Lower leg skin (tissue), 4 donors: ENCODE measurements at regions not wholly inside any gene's neighbourhood (a gene's known extent, or its start where the extent isn't known, plus 50 kb on each side); places are given as distances from the start of the nearest gene placed in this dataset.

Experiments
- DNase-seq, 2 donors: peaks; one replicate each; pipeline ENCODE4 v3.0.0-alpha.2; 2019; ENCODE audit warnings: low spot score in 2 of 2
- H3K4me3 ChIP-seq: fragments of 200-600 bp; sonication (generic); 2 replicates; pipeline ENCODE4 v1.5.1; 2017; ENCODE audit warnings: mild to moderate bottlenecking, low read depth; ENCODE audit not compliant: poor library complexity, severe bottlenecking
- POLR2A ChIP-seq, 2 donors: fragments of 450-650 bp; IDR thresholded peaks; one replicate each; pipeline ENCODE4 v1.6.1; 2016 to 2017; ENCODE audit warnings: antibody characterized with exemption in 2 of 2, mild to moderate bottlenecking in 1 of 2, moderate library complexity in 1 of 2
- WGBS, 2 donors: methylation state at CpG; one replicate each; pipeline ENCODE4 v1.1.5; 2018; 5-methylcytosine and 5-hydroxymethylcytosine counted together
- intact Hi-C: fragments of 100-400 bp; cut with DNase I; formaldehyde crosslinking; loops from one replicate; pipeline ENCODE4 v1.15.0; 2023; ENCODE audit warnings: low total_unique reads
- TF ChIP-seq, protein P1 (sequence below), 3 donors: fragments of 450-650 bp; IDR thresholded peaks; one replicate each; pipeline ENCODE4 v1.5.1; 2016; ENCODE audit warnings: antibody characterized with exemption in 3 of 3, mild to moderate bottlenecking in 3 of 3, moderate library complexity in 2 of 3

DNA sequence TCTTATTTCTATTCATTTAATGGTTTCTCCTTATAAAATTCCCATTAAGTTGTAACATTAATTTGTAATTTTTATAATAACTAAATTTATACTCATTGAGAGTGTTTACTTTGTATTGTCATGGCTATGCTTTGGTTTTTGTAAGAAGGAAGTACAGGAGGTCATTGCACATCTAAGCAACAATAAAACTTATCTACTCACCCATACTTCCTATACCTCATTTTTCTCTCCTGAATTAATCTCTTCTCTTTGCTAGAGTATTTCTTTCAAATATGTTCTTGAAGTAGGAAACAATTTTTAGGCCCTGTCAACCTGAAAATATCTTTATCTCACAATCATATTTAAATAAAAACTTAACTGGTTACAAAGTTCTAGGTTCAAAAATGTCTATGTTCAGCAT is 95.4 kb upstream of the WDR11 start:
- TF ChIP-seq, protein P1, sequence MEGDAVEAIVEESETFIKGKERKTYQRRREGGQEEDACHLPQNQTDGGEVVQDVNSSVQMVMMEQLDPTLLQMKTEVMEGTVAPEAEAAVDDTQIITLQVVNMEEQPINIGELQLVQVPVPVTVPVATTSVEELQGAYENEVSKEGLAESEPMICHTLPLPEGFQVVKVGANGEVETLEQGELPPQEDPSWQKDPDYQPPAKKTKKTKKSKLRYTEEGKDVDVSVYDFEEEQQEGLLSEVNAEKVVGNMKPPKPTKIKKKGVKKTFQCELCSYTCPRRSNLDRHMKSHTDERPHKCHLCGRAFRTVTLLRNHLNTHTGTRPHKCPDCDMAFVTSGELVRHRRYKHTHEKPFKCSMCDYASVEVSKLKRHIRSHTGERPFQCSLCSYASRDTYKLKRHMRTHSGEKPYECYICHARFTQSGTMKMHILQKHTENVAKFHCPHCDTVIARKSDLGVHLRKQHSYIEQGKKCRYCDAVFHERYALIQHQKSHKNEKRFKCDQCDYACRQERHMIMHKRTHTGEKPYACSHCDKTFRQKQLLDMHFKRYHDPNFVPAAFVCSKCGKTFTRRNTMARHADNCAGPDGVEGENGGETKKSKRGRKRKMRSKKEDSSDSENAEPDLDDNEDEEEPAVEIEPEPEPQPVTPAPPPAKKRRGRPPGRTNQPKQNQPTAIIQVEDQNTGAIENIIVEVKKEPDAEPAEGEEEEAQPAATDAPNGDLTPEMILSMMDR (IDR thresholded peaks at IDR 0.05) = no peak
- TF ChIP-seq POLR2A (IDR thresholded peaks at IDR 0.05) = no peak
- intact Hi-C loops = no loop called here

DNA sequence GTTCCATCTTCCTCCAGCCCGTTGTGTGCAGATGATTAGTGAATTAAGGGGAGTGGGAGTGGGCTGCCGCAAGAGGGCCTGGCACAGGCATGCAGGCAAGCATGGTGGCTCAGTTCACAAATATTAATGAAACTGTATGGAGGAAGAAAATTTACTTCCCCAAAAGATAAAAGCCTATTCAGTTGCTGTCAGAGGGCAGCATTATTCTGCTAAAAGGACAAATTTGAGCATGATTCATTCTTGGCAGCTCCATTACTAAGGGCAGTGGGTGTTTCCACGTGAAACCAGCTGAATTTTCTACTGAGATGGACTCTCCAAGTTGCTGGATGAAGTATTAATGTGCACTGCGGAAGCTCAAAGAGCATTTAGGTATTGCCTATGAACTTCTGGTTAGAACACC is 90.9 kb upstream of the WDR11 start:
- intact Hi-C loops = no loop called here
- H3K4me3 ChIP-seq = no peak overlapping the region
- 53 to 77% methylated on average over 3 to 4 of the region's 4 CpGs for WGBS, 2 donors

More for the DNA sequence above, 95.4 kb upstream of the WDR11 start:
- H3K4me3 ChIP-seq = no peak overlapping the region
- no peak for DNase-seq

DNA sequence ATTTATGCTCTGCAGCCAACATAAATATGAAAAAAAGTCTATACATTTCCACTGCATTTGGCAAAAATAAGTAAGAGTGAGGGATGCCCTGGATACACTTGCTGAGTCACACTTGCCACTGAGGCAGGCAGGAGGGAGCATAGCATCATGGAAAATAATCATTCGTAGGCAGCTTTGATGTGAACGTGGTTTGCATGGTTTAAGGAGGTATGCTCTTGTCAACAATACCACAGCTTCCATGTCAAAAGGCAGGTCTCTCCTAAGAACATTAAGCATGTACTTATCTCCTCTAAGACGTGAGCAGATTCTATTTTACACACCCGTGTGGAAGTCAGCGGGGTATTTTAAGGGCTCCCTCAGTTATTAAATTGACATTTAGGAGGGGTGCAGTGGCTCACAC is 89.2 kb upstream of the WDR11 start:
- no peak overlapping the region for H3K4me3 ChIP-seq
- no peak for TF ChIP-seq POLR2A (IDR thresholded peaks at IDR 0.05)
- TF ChIP-seq, protein P1 (IDR thresholded peaks at IDR 0.05) = no peak
- intact Hi-C loops = no loop called here
- no peak for DNase-seq
- WGBS, 2 donors = 57 to 60% methylated on average over 5 of the region's 5 CpGs

More for the DNA sequence above, 90.9 kb upstream of the WDR11 start:
- no peak for DNase-seq
- no peak for TF ChIP-seq POLR2A (IDR thresholded peaks at IDR 0.05)
- TF ChIP-seq, protein P1 (IDR thresholded peaks at IDR 0.05) = no peak

DNA sequence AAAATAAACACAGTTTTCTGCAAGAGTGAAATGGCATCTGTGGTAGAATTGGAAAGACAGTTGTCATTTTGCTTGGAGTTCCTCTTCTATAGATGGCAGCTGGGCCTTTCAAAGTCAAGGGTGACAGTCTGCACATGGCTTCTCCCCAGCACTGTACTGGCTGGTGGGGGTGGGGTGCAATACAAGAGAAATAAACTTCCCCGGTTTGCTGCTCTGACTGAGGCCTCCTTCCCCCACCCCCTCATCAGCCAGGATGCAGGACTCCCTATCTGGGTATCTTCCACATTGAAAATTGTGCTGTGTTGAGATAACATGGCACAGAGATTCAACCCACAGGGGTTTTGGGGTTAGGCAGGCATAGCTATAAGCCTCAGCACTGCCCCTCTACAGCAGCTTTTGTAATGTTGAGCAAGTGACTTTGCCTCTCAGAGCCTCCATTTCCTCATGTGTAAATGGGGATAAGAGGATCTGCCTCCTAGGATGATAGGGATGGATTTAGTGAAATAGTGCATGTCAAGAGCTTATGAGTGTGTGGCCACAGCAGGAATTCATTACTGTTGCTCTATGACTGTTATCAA is 85.8 kb upstream of the WDR11 start:
- H3K4me3 ChIP-seq = no peak overlapping the region
- intact Hi-C loops = no loop called here
- TF ChIP-seq, protein P1 (IDR thresholded peaks at IDR 0.05) = no peak
- TF ChIP-seq POLR2A (IDR thresholded peaks at IDR 0.05) = no peak
- WGBS, 2 donors = 36 to 62% methylated on average over 1 of the region's 1 CpG
- no peak for DNase-seq

DNA sequence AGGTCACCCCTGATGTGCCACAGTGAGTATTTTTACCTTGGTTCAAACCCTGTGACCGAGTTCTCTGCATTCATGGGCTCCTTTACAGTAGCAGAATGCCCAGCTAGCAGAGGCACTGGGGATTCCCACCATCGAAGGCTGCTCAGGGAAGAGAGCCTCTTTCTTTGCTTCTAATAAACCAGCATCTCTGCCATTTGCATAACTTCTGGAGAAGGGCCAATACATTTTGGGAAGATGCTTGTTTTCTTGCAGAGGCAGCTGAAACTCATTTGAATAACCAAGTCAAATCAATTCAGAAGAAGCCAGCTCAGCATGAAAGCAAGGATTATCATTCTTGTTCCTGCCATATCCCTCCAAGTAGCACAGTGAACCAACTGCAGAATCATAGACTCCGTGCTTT is 82.9 kb upstream of the WDR11 start:
- intact Hi-C loops = no loop called here
- TF ChIP-seq, protein P1 (IDR thresholded peaks at IDR 0.05) = no peak
- TF ChIP-seq POLR2A (IDR thresholded peaks at IDR 0.05) = no peak
- H3K4me3 ChIP-seq = no peak overlapping the region
- WGBS, 2 donors = 55 to 70% methylated on average over 3 of the region's 3 CpGs
- no peak for DNase-seq

DNA sequence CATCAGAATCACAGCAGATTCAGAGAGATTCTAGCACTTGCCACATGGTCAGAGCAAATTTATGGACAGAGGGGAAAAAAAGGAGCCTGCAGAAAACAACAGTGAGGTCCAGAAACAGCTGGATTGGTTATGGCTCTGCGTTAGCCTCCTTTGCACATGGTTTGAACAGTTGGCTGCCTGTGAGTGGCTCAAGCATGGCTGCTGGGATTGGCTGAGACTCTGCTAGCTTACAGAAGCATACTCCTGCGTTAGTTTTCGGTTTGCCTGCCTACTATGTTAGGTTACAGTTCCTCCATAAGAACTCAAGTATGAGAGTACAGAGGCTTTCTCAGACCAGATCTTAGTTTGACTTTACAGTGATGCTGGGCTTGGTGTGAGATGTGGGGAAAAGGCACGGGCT is 80.7 kb upstream of the WDR11 start:
- DNase-seq = no peak
- H3K4me3 ChIP-seq = no peak overlapping the region
- 67 to 68% methylated on average over 4 of the region's 4 CpGs for WGBS, 2 donors
- intact Hi-C loops = no loop called here
- TF ChIP-seq, protein P1 (IDR thresholded peaks at IDR 0.05) = no peak
- TF ChIP-seq POLR2A (IDR thresholded peaks at IDR 0.05) = no peak
